NCI-H1436 treated with DMSO at 0.1 percent for 48 hours (cell line): ENCODE measurements at regions not wholly inside any gene's neighbourhood (a gene's known extent, or its start where the extent isn't known, plus 50 kb on each side); places are given as distances from the start of the nearest gene placed in this dataset.
A peak's percentile ranks its signal among the peaks of the same experiment; 100 is the strongest.

ENCODE experiments used
- DNase-seq: peaks from one replicate; lab custom pipeline; 2025; lab: John Stamatoyannopoulos, UW

DNA sequence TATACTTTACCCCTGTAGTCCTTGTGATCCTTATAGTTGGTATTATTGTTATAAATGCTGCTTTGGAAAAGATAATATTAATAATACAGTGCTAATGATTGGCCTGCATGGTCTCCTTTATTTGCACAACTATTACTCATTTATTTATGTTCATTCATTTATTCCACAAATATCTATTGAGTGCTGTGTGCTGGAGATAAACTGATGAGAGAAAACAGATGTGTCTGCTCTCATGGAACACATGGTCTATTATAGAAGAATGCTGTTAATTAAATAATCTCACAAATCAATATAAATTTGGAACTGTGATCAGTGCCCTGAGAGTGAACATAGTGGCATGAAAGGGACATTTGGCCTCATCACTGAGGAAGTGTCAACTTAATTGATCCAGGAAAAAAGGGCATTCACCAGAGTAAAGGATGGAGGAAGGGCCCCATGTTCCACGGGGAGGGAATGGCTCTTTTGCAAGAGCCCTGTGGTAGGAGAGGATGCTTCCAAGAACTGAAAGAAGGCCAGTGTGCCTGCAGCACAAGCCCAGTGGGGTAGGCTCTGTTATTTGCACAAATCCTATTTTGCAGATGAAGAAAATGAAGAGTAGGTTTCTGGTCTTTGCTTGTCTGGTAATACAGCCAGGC lies 91.5 kb upstream of the STK39 start:
- no peak for DNase-seq

DNA sequence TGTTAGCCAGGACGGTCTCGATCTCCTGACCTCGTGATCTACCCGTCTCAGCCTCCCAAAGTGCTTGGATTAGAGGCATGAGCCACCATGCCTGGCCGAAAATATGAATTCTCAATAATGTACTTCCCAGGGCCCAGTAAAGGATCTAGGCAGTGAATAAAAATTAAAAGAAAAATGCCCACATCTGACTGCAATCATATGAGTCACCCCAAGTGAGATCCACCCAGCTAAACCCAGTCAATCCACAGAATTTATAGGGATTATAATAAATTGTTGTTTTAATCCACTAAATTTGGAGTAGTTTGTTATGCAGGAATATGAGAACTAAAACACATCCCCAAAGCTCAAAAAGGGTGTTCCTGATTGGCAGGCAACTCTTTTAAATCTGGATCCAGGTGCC lies 93.5 kb upstream of the STK39 start:
- no peak for DNase-seq

DNA sequence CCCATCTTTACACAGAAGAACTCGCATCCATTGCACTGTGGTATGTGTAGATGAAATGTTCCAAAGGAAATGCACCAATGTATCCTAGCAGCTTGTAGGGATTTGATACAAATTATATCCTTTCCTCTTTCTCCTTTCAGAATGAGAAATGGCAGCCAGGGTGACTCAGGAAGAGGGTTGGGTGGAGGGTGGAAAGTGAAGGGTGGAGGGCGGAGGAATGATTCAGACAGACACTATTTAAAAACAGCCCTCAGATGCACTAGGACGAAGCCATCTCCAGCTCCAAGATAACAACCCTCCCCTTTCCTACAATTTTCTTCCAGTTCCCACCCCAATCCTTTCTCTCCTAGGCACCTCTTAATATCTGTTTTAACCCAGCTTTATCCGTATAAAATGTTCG lies 96.2 kb upstream of the STK39 start:
- DNase-seq: no peak

GRCh38 chr2:168344706-168345105 lies 97.3 kb upstream of the STK39 start:
- DNase-seq: no peak

DNA sequence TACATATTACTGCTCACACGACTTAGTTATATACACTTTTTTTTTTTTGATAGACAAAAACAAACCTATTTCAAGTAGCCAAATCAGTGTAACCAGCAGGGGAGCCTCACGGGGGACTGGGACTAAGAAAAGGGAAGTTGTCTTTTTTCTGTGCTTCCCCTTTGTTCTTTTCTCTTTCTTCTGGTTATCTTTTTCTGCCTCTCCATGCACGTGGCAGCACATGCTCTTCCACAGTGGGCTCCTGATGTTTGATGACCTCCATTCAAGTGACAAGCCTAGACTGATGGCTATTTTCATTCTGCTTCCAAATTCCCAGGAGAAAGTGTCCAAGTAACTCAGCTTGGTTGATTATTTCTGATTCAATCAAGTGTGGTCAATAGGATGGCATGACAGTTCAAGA lies 98.2 kb upstream of the STK39 start:
- no peak for DNase-seq

GRCh38 chr2:168346725-168347477 lies 99.5 kb upstream of the STK39 start:
- no peak for DNase-seq

DNA sequence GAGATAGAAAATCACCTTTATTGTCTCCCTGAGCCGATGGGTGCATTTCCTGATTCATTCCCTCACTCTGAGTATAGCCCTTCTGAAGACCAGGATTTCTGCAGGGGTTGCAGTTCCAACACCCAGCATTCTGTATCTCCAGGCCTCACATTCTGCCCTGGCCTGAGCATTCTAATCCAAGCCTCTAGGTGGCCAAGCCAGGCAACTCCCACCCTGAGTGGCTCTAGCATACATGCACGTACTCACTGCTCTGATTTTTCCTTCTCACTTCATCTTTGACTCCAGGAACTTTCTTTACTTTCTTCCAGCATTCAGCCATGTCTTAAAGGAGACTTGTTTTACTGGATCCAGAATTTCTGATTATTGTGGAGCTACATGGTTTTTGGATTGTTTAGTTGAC lies 100.7 kb upstream of the STK39 start:
- no peak for DNase-seq

- no peak for DNase-seq
Measured at GRCh38 chr2:168350380-168350779, 103.0 kb upstream of the STK39 start.

DNA sequence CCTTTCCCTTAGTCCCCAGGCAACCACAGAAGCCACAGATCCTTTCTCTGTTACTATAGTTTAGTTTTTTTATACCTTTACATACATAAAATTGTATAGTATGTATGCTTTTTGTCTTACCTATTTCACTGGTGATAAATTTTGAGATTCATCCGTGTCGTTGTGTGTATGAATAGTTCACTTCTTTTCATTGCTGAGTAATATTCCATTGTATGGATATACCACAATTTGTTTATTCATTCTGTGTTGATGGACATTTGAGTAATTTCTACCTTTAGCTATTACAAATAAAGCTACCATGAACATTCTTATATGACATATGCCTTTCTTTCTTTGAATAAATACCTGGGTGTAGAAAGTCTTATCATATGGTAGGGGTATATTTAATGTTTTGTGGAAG lies 102.8 kb upstream of the CERS6 start:
- no peak for DNase-seq

GRCh38 chr2:168354499-168354898 lies 101.6 kb upstream of the CERS6 start:
- DNase-seq: peak; percentile 85

DNA sequence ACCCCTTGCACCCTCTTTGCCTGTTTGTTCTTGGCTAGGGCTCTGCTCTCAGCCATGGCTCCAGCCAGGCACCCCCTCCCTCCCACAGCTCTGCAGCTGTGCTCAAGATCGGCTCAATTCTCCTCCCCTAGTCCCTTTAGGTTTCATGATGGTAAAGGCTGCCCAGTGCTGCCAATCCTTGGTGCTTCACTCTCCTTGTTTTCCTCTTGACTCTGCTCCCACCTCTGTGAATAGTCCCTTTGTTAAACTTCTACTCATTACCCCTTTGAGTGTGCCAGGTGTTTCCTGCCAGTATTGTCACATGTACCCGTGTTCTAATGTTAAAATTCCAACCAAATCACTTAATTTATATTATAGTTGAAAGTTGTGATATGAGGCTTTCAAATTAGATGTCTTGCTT lies 101.0 kb upstream of the CERS6 start:
- DNase-seq: peak; percentile 89

DNA sequence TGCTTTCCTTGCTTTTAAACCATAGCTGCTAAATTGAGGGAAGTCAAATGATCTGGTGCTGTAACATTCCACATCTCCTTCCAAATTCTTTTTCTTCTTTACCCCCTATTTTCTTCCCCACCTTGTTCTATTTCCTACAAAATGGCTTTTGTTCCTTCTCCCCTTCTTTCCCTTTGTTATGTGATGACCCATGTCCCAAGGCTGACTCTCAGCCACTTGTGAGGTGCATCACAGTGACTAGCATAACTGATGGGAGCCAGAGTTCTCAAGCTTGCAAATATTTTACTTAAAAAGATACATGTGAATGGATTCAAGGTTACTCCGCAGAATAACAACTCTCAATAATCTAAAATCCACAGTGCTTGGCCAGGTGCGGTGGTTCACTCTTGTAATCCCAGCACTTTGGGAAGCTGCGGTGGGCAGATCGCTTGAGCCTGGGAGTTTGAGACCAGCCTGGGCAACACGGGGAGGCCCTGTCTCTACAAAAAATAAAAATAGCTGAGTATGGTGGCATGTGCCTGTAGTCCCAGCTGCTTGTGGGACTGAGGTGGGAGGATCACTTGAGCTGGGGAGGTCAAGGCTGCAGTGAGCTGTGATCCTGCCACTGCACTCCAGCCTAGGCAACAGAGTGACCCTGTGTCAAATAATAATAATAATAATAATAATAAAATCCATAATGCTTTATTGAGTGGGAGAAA lies 100.1 kb upstream of the CERS6 start:
- DNase-seq: no peak

DNA sequence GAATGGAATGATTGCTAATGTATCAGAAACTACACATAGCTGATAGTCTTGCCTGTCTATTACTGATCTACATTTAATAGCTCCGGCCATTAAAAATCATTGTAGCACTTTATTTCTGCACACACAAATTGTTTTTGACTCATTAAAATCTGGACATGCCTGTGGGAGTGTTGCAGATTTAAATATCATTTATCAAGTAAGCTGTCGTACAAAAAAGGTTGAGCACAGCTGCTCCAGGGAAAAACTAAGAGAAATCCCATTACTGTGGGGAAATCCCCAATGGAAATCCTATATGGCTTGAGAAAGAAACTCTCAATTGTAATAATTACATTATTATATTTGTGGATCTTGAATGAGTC lies 99.6 kb upstream of the CERS6 start:
- no peak for DNase-seq

DNA sequence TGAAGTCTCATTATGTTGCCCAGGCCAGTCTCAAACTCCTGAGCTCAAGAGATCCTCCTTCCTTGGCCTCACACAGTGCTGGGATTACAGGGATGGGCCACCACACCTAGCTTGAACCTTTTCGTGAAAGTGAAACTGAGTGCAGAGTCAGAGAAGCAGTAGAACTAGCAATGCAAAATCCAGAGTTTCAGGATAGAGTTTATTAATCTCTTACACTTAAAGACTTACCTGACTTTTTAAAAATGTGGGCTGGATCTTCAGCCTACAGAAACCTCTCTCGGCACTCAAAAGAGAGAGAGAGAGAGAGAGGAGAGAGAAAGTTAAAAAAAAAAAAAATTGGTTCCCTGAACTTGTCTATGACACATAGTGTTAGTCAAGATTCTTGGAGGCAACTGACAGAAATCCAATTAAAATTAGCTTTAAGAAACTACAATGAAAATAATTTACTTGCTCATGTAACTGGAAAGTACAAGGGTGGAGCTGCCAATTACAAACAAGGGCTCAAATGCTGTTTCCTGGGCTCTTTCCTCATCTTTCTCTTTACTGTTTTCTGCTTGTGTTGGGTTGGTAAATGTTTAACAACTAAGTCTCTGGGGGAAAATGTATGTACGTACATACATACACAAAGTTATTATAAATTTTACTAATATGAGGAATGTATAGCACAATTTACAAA lies 98.1 kb upstream of the CERS6 start:
- DNase-seq: no peak

DNA sequence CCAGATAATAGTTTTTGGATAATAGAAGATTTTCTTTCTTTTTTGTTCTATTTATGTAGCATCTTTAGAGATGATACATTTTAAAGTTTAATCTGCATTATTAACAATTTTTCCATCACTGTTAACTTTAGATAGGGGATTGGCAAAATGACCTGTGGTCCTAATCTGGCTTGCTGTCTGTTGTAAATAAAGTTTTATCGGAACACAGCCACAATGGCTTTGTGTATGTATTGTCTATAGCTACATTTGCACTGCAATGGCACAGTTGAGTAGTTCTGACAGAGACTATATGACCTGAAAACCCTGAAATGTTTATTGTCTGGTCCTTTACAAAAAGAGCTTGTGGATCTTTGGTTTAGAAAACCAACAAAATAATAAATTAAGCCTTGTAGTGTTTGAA lies 97.0 kb upstream of the CERS6 start:
- DNase-seq: no peak

DNA sequence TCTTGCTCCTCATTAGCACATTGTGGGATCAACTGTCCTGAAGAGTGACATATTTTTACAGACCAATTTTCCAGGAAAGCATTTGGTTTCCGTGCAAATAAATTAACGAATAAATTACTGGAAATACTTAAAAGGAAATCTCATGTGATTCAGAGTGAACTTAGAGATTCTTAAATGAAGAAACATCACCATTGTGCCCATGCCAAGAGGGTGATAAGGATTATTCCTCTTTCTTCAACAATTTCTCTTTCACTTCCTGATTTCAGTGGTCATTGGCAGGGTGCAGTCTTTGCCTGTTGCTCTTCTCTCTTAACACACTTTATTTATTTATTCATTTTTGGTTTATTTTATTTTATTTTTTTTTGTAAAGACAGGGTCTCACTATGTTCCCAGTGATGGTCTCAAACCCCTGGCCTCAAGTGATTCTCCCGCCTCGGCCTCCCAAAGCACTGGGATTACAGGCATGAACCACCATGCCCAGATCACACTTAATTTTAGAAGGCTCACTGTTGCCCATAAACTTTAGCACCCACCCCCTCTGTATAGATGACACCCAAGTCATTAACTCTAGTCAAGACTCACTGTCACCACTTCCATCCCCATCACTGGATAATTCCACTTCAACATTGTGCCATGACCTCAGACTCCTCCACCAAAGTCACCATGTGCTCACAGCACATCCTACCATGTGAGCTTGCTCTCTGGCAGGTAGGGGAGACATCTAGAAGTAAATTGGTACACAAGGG lies 92.6 kb upstream of the CERS6 start:
- DNase-seq: no peak

GRCh38 chr2:168365094-168365621 lies 90.9 kb upstream of the CERS6 start:
- no peak for DNase-seq

DNA sequence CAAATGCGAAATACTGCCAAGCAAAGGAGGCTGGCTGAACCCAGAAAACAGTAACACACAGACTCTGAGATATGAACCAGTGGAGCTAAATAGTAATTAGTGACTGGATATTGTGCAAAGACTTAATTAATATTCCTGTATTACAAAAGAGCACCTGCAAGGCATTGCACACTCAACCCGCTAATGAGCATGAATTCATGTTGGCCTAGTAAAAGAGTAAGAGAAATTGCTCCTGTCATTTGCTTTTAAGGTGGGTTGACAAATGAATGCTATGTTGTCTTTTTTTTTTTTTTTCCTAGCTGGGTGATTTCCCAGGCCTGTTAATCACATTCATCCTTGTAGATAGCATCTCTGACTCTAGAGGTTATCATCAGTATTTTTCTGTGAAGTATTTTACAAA lies 87.0 kb upstream of the CERS6 start:
- peak; percentile 95 for DNase-seq

DNA sequence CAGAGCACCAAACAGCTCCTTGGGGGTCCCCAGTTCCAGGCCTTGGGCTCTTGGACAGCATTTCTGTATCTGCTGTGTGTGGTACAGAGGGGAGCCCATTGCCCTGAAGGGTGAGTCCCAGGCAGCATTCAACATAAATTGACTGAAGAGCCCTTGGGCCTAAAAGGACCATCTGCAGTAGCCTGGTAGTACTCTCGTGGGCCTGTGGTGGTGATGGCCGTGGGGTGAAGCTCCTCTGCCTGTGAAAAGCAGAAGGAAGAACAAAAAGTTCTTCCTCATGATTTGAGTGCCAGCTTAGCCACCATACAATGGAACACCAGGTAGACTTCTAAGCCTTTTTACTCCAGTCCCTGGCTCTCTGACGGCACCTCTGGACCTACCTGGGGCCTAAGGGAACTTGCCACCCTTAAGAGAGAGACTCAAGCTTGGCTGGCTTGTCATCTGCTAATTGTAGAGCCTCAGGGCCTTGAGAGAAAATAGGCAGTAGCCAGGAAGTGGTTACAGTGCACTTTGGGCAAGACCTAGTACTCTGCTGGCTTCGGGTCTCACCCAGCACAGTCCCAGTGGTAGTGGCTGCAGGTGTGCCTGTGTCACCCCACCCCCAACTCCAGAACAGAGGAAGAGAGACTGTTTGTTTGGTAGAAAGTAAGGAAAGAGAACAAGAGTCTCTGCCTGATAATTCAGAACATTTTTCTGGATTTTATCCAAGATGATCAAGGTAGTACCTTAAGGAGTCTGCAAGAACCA lies 84.6 kb upstream of the CERS6 start:
- DNase-seq: no peak

DNA sequence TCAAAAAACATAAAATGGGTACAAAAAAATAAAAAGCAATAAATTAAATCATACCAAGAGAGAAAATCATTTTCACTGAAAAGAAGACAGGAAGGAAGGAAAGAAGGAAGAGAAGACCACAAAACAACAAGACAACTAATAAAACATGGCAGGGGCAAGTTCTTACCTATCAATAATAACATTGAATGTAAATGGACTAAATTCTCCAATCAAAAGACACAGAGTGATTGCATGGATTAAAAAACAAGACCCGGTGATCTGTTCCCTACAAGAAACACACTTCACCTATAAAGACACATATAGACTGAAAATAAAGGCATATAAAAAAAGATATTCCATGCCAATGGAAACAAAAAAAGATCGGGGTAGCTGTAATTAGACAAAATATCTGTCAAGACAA lies 82.6 kb upstream of the CERS6 start:
- no peak for DNase-seq

GRCh38 chr2:168375195-168375798 lies 80.8 kb upstream of the CERS6 start:
- DNase-seq: no peak
